Upper lobe of left lung (tissue), 6 donors: ENCODE measurements at regions not wholly inside any gene's neighbourhood (a gene's known extent, or its start where the extent isn't known, plus 50 kb on each side); places are given as distances from the start of the nearest gene placed in this dataset.

ENCODE experiments used
- ATAC-seq, 2 donors: fragments of 200-7000 bp; cut with Tn5 transposase; one replicate each; pipeline ENCODE4 v1.9.1; 2022; ENCODE audit warnings: mild to moderate bottlenecking in 2 of 2, moderate library complexity in 2 of 2; ENCODE audit not compliant: low FRiP score in 2 of 2
- DNase-seq, 2 donors: peaks; one replicate each; pipeline ENCODE4 v3.0.0-alpha.2; 2019 to 2020
- H3K27ac ChIP-seq, 4 donors: fragments of 200-600 bp; sonication (generic); one replicate each; pipeline ENCODE4 v1.5.1; 2016 to 2019
- H3K27me3 ChIP-seq, 4 donors: fragments of 200-600 bp; sonication (generic); one replicate each; pipeline ENCODE4 v1.5.1; 2017 to 2019
- H3K36me3 ChIP-seq, 4 donors: fragments of 200-600 bp; sonication (generic); one replicate each; pipeline ENCODE4 v1.5.1; 2016 to 2019
- H3K4me1 ChIP-seq, 4 donors: fragments of 200-600 bp; sonication (generic); one replicate each; pipeline ENCODE4 v1.5.1; 2018 to 2019
- H3K4me3 ChIP-seq, 4 donors: fragments of 200-600 bp; sonication (generic); one replicate each; pipeline ENCODE4 v1.5.1; 2017 to 2019; ENCODE audit warnings: mild to moderate bottlenecking in 2 of 4, moderate library complexity in 1 of 4
- H3K9me3 ChIP-seq, 4 donors: fragments of 200-600 bp; sonication (generic); one replicate each; pipeline ENCODE4 v1.5.1; 2018 to 2019
- EP300 ChIP-seq, 4 donors: sonication (generic); formaldehyde crosslinking; IDR thresholded peaks; one replicate each; pipeline ENCODE4 v1.5.1; 2017; ENCODE audit warnings: antibody characterized with exemption in 4 of 4, control low read depth in 2 of 4
- POLR2A ChIP-seq, 4 donors: fragments of 450-650 bp; IDR thresholded peaks; one replicate each; pipeline ENCODE4 v1.5.1; 2016 to 2017; ENCODE audit warnings: antibody characterized with exemption in 4 of 4, mild to moderate bottlenecking in 2 of 4
- POLR2AphosphoS5 ChIP-seq, 2 donors: sonication (generic); formaldehyde crosslinking; IDR thresholded peaks; one replicate each; pipeline ENCODE4 v1.5.1; 2017; ENCODE audit warnings: antibody characterized with exemption in 2 of 2
- WGBS, 2 donors: methylation state at CpG; one replicate each; pipeline ENCODE4 v1.1.5; 2017 to 2018; 5-methylcytosine and 5-hydroxymethylcytosine counted together
- TF ChIP-seq, protein P1 (sequence below), 6 experiments: fragments of 450-650 bp in 4 of 6; fragments of 200-600 bp in 2 of 6; sonication (generic) in 2 of 6; IDR thresholded peaks; one replicate each; pipeline ENCODE4 v1.5.1; 2016 to 2019; ENCODE audit warnings: antibody characterized with exemption in 6 of 6
- donor health status: DM: no; HTN: no; CAD: no; lungs with moderate emphysema.
- donor health status: DM: no; HTN: yes; CAD: no; lungs with severe emphysema.

DNA sequence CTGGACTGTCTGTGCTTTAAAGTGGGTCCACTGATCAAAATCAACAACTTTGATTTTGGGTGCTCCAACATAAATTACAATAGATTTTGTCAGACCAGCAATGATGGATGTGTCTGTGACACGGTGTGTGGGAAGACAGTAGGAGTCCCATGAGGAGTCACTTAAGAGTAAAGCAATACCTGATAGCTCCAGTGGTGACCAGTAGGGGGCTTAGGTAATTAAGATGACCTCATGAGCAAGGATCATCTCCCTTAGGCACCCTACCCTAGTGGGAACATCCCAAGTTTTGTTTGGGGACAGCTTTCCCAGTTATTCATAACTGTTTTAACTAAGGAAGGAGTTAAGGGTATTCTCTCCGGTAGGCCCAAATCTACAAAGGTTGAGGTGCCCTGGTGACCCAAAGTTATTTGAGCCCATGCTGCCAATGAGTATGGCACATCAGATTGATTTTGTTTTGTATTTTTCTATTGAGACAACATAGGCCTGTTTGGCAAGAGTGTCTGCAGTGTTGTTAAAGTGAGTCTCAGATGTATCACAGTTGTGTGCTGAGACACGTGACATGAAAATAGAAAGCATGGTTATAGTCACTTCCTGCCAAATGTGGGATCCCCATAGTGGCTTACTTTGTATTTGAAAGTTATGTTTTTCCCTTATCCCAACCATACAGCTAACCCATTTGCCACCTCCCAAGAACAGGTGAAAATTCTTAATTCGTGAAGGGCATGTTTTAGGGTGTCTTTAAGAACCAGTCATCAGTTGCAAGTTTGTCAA is 1337.6 kb upstream of the SLC39A10 start:
- Histone ChIP-seq H3K4me3 (no peak overlapping the region), H3K4me1 (no peaks in the 10 kb centered on the region), H3K9me3 (no peaks in the 10 kb centered on the region), H3K36me3 (no peaks in the 10 kb centered on the region), H3K27me3 (no peaks in the 10 kb centered on the region), H3K27ac (no peak overlapping the region)
- TF ChIP-seq, protein P1, sequence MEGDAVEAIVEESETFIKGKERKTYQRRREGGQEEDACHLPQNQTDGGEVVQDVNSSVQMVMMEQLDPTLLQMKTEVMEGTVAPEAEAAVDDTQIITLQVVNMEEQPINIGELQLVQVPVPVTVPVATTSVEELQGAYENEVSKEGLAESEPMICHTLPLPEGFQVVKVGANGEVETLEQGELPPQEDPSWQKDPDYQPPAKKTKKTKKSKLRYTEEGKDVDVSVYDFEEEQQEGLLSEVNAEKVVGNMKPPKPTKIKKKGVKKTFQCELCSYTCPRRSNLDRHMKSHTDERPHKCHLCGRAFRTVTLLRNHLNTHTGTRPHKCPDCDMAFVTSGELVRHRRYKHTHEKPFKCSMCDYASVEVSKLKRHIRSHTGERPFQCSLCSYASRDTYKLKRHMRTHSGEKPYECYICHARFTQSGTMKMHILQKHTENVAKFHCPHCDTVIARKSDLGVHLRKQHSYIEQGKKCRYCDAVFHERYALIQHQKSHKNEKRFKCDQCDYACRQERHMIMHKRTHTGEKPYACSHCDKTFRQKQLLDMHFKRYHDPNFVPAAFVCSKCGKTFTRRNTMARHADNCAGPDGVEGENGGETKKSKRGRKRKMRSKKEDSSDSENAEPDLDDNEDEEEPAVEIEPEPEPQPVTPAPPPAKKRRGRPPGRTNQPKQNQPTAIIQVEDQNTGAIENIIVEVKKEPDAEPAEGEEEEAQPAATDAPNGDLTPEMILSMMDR (IDR thresholded peaks at IDR 0.05) = no peak
- no peak for TF ChIP-seq POLR2A (IDR thresholded peaks at IDR 0.05)
- no peak for TF ChIP-seq EP300 (IDR thresholded peaks at IDR 0.05)
- no peak for TF ChIP-seq POLR2AphosphoS5 (IDR thresholded peaks at IDR 0.05)
- 84 to 93% methylated on average over 4 of the region's 4 CpGs for WGBS, 2 donors
- DNase-seq = no peak
- peak in 1 of 2 donors; percentile 15 for ATAC-seq

DNA sequence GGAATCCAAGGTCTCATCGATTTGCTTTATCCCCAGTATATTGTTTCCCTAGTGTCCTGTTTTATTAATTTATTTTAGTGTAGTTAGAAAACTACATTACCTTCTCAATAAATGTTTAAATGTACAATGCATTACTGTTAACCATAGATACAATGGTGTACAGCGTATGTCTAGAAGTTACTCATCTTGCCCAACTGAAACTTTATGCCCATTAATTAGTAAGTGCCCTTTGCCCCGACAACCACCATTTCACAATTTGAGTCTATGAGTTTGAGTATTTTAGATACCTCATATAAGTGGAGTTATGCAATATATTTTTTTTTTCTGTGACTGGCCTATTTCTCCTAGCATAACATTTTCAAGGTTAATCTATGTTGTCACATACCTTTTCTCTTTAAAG is 1343.0 kb upstream of the SLC39A10 start:
- no peak for ATAC-seq
- 81 to 91% methylated on average over 3 of the region's 3 CpGs for WGBS, 2 donors

DNA sequence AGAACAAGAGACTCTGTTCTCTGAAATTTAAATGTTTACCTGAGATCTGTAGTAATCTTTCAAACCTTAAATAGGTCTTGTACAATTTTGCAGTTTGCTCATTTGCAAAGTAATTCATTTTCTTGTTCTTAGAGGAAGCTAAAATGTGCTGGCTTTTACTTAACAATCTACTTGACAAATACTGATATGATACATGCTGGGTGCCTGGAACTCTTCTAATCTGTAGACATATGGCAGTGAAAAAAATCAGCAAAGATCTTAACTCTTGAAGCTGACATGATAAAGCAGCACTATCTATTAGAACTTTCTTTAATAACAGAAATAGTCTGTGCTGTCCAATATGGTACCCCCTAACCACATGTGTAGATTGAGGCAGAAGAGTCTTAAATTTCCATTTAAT is 1352.8 kb upstream of the SLC39A10 start:
- Histone ChIP-seq H3K9me3 (no peaks in the 10 kb centered on the region), H3K4me1 (no peaks in the 10 kb centered on the region), H3K27ac (no peak overlapping the region), H3K27me3 (no peaks in the 10 kb centered on the region), H3K36me3 (no peaks in the 10 kb centered on the region), H3K4me3 (no peak overlapping the region)
- no peak for ATAC-seq
- no peak for TF ChIP-seq EP300 (IDR thresholded peaks at IDR 0.05)
- no peak for TF ChIP-seq POLR2A (IDR thresholded peaks at IDR 0.05)
- TF ChIP-seq, protein P1 (IDR thresholded peaks at IDR 0.05) = no peak
- TF ChIP-seq POLR2AphosphoS5 (IDR thresholded peaks at IDR 0.05) = no peak
- DNase-seq = no peak

More for the DNA sequence above, 1343.0 kb upstream of the SLC39A10 start:
- H3K4me1 ChIP-seq = no peaks in the 10 kb centered on the region
- no peak overlapping the region for H3K27ac ChIP-seq
- no peak overlapping the region for H3K4me3 ChIP-seq
- H3K27me3 ChIP-seq = no peaks in the 10 kb centered on the region
- H3K36me3 ChIP-seq = no peaks in the 10 kb centered on the region
- no peaks in the 10 kb centered on the region for H3K9me3 ChIP-seq
- DNase-seq = no peak
- TF ChIP-seq POLR2A (IDR thresholded peaks at IDR 0.05) (no peak), POLR2AphosphoS5 (IDR thresholded peaks at IDR 0.05) (no peak), EP300 (IDR thresholded peaks at IDR 0.05) (no peak)
- TF ChIP-seq, protein P1 (IDR thresholded peaks at IDR 0.05) = no peak

DNA sequence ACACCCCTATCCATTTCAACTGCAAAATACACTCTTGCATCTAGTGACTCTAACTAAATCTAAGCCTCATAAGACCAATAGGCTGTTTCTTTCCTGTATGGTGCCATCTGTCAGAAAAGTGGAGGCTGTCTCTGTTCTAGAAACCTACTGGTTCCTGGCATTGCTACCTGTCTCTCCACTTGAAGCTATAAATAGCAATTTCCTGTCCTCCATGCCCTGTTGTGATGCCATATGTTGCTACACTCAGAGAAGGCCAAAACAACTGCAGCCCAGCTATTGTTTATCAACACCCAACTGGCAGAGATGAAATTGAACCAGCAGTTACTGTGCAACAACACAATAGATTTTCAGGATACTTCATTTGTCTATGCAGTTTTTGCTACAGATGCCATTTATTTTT is 1355.1 kb upstream of the SLC39A10 start:
- TF ChIP-seq POLR2AphosphoS5 (IDR thresholded peaks at IDR 0.05) = no peak
- no peak for TF ChIP-seq POLR2A (IDR thresholded peaks at IDR 0.05)
- no peak for TF ChIP-seq EP300 (IDR thresholded peaks at IDR 0.05)
- TF ChIP-seq, protein P1 (IDR thresholded peaks at IDR 0.05) = no peak
- no peaks in the 10 kb centered on the region for H3K4me1 ChIP-seq
- H3K27me3 ChIP-seq = no peaks in the 10 kb centered on the region
- DNase-seq (no peak), ATAC-seq (no peak)
- H3K9me3 ChIP-seq = no peaks in the 10 kb centered on the region
- H3K27ac ChIP-seq = no peak overlapping the region
- no peaks in the 10 kb centered on the region for H3K36me3 ChIP-seq
- H3K4me3 ChIP-seq = no peak overlapping the region

DNA sequence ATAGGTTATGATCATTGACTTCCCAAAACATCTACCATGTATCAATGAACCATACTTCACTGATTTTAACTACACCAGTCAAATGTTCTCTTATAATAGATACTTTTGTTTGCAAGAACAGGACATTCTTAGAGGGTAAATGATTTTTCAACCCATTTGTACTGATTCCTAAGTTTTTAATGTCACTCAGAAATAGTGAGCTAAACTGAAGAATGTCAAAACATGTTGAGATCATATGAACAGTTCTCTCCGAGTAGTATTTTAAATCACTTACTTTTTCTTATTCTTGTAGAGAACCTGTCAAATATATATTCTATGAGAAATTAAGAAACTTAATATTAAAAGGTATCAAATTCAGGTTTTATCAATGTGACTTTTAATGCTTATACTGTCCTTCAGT is 1362.9 kb upstream of the SLC39A10 start:
- no peaks in the 10 kb centered on the region for H3K9me3 ChIP-seq
- WGBS, 2 donors = 78 to 80% methylated on average over 1 of the region's 1 CpG
- no peak overlapping the region for H3K27ac ChIP-seq
- H3K4me1 ChIP-seq = no peaks in the 10 kb centered on the region
- no peaks in the 10 kb centered on the region for H3K27me3 ChIP-seq
- no peak for TF ChIP-seq POLR2A (IDR thresholded peaks at IDR 0.05)
- no peak for TF ChIP-seq EP300 (IDR thresholded peaks at IDR 0.05)
- TF ChIP-seq, protein P1 (IDR thresholded peaks at IDR 0.05) = no peak
- TF ChIP-seq POLR2AphosphoS5 (IDR thresholded peaks at IDR 0.05) = no peak
- no peak for ATAC-seq
- no peaks in the 10 kb centered on the region for H3K36me3 ChIP-seq
- DNase-seq = no peak
- no peak overlapping the region for H3K4me3 ChIP-seq
